Cardiac septum (tissue), 1 donor: ENCODE measurements at regions not wholly inside any gene's neighbourhood (a gene's known extent, or its start where the extent isn't known, plus 50 kb on each side); places are given as distances from the start of the nearest gene placed in this dataset.

Source experiments
- DNase-seq: peaks from one replicate; pipeline ENCODE4 v3.0.0-alpha.2; 2020; ENCODE audit warnings: low spot score
- intact Hi-C: fragments of 100-400 bp; cut with DNase I; formaldehyde crosslinking; loops from one replicate; pipeline ENCODE4 v1.14.0; 2022
- donor health status: DM: no; HTN: no; CAD: no.

DNA sequence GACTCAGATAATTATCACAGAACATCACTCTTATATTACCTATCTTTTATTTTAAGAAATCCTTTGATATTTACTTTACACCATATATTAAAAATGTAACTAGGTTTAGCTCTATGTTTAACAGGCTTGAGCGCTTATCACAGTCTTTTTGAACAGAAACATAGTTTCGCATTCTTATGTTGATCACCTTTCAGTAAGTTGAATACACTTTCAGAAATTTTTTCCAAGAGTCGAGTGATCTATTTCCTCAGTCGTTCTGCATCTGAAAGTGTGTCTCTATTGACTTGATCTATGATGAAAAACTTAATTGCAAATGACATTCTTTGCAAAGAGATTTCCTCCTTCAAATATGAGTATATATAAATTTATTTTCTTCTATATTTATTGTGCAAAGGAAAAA is 516.6 kb upstream of the KCNMB2 start:
- intact Hi-C loops = no loop called here
- no peak for DNase-seq

DNA sequence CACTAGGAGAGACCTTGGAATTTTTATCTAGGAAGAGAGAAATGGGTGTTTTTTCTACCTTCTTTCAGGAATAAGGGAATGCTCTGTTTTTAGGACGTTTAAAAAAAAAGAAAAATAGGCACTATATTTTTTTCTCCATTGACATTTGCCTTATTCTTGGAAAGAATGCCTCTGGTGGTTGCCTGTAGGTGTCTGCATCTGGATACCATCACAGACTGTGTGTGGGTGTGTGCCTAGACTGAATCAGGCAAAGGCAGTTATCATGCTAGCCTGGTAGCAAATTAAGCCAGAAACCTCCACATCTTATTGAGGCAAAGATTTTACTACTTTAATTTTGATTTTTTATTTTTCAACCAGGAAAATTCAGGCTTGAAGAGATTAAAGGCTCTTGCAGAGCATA is 513.6 kb upstream of the KCNMB2 start:
- intact Hi-C loops = no loop called here
- no peak for DNase-seq

DNA sequence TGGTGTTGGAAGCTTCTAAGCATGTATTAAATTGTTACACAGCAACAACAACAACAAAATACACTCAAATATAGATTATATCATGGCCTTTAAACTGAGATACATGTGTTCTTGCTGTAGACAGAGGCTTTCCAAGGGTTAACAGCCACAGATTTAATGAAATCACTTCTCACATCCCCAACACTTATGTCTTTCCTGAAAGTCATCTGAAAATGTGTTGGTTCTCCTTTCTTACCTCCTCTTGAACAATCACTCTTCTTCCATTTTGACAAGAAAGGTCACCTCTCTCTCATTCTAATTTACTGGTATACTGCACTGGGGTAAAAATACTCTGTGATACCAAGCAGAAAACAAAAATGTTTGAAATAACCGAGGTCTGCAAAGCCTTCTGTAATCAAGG is 507.3 kb upstream of the KCNMB2 start:
- DNase-seq = no peak
- intact Hi-C loops = no loop called here

DNA sequence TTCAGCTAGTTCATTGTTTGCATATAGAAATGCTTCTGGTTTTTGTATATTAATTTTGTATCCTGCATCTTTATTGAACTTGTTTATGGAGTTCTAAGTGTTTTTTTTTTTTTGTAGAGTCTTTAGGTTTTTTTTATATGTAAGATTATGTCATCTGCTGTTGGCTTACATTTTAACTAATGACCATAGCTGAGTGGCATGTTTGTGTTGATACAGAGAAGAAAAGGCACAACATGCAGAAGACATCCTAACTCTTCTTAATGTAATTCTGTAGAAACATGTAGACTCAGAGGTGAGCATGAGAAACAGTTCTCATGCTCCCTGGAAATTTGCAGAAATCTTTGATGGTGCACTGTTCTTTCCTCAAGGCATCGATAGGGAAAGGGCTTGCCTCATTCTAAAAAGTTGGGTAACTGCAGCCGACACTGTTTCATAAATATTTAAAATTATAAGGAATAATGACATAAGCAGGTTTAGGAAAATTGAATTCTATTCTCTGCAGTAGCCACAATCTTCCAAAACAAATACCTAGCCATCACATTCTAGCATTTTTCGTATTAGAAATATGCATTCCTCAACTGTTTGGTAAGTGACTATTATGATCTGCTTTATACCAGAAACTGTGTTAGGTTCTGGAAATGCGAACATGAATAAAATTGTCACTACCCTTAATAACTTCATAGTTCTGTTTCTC is 499.6 kb upstream of the KCNMB2 start:
- intact Hi-C loops = no loop called here

DNA sequence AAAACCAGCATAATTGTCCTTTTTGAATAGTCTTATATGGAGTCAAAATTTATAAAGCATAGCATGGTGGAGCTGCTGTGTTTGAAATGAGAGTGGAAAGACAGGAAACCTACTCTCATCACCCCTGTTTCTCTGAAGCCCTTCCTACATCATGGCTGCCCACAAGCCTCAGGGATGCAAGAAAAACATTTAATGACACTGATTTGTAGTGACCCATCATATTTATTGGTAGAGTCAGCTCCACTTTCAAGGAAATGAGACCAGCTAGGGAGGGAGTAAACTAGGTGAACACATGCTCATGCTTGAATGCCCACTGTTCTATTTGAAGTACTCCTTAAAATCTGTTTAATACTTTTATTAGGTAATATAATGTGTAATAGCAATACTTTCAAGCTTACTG is 494.3 kb upstream of the KCNMB2 start:
- no peak for DNase-seq
- intact Hi-C loops = no loop called here

More for the DNA sequence above, 499.6 kb upstream of the KCNMB2 start:
- DNase-seq = no peak

DNA sequence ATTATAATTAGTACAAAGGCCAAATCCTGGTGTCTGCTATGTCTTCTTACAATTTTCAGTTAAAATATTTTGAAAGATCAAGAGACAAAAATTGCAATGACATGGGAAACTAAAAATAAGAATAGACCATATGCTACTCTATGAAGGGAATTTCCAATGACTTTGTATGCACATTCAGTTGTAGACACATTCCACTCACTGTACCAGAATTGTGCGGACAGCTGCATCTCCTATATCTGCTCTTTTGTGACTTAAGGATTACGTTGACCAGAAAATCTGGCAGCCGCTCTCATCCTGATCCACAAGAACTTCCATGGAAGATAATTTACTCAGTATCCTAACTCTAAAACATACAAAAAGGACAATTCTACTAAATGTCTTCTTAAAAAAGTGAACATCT is 493.9 kb upstream of the KCNMB2 start:
- DNase-seq = no peak
- intact Hi-C loops = no loop called here

DNA sequence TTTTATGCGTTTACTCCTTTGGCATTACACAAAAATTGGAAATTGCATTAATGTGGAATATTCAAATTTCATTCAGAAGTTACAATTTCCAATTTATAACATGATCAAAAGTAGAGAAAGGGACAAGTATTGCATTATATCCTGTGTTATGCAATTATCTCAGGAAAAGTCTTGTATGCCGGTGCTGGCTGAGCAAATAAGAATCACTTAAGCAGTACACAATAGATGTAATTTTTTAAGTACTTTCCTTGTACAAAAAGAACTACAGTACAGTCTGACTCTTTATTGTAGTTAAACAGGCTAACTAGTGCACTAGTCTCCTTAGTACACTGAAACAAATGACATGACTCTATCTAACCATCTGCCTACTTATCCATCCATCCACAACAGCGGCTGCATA is 493.2 kb upstream of the KCNMB2 start:
- no peak for DNase-seq
- intact Hi-C loops = no loop called here

DNA sequence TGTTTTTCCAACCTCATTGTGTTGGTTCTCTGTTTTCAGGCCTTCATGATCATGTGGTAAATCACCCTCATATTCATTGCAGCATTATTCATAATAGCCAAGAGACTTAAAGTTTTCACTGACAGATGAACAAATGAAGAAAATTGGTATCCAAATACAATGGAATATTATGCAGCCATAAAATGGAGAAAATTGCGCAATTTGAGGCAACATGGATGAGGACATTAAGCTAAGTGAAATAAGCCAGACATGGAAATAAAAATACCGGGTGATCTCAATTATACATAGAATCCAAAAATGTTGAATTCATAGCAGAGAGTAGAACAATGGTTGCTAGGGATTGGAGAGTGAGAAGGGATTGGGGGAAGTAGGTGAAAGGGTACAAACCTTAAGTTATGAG is 491.9 kb upstream of the KCNMB2 start:
- intact Hi-C loops = no loop called here

DNA sequence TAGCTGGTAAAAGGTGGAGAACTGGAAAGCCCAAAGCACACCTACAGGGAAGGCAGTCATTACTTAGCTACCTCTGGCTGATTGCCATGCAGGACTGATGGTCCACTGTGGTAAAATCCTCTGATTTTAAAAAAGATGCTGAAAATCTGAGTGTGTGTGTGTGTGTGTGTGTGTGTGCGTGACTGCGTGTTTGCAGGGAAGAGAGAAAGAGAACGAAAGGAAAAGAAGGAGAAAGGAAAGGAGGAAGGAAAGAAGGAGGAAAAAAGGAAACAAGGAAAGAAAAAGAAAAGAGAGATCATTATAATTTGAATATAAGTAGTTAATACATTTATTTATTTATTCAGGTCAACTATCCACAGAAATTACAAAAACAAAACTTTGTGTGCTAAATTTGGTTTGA is 488.7 kb upstream of the KCNMB2 start:
- intact Hi-C loops = no loop called here
- DNase-seq = no peak

More for the DNA sequence above, 491.9 kb upstream of the KCNMB2 start:
- DNase-seq = no peak

DNA sequence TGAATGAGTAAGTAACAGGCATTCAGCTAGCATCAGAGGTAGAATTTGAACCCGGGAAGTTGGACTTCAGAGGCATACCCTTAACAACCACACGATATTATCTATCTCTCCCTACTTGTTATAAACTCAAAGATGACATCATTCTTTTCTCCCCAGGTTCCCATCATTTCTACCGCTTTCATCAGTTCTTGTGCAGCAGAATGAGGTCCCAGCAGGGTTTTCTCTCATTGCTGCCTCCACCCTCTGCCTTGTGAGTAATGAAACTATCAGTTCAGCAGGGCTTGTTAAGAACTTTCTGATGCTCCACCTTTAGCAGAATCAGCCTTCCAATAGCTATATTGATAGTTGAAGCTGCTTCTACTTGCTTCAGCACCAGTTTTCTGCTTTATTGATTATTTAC is 487.5 kb upstream of the KCNMB2 start:
- intact Hi-C loops = no loop called here

DNA sequence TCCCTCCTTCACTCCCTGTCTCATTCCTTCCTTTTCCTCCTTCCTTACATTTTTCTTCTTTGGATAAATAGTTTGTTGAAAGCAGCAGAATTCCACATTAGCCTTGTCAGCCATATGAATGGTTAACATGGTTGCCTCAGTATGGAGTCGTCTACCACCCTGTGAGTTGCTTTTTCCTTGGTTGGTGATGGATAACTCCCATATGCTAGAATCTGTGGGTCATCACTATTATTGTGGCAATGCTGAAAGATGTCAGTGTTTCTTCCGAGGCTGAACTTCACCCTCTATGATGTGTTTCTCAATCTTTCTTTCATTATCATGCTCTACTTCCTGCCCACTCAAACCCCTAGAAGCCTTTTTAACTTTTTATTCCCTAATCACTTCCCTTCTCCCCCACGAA is 481.8 kb upstream of the KCNMB2 start:
- DNase-seq = no peak
- intact Hi-C loops = no loop called here

More for the DNA sequence above, 487.5 kb upstream of the KCNMB2 start:
- no peak for DNase-seq

DNA sequence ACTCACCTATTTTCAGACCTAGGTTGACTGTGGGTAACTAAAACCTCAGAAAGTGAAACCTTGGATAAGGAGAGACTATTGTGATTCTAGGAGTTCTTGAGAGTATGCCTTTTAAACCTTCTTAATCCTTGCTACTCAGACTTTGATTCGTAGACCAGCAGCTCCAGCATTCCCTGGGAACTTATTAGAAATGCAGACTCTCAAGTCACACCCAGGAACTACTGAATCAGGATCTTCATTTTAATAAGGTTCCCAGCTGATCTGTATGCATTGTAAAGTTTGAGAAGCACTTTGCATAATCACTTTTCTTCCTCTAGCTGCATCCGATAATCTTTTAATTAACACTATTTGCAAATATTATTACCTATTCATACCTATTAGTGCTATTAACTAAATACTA is 480.3 kb upstream of the KCNMB2 start:
- intact Hi-C loops = no loop called here
- DNase-seq = no peak

DNA sequence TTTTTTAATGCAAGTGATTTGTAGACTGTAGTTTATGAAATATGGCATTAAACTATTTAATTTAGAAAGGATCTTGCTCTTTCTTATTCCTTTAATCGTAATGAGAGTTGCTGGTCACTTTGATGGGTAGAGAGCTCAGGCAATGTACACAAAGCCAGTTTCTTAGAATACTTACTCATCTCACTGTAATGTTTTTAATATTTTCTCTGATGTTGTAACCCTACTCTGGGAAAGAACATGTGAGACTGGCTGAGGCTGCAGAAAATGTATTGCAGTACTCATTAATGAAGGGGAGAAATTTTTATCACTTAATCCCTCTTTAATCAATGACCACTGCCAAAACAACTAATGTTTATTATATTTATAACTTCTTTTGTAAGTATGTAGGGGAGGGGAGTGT is 479.4 kb upstream of the KCNMB2 start:
- DNase-seq = no peak
- intact Hi-C loops = no loop called here

DNA sequence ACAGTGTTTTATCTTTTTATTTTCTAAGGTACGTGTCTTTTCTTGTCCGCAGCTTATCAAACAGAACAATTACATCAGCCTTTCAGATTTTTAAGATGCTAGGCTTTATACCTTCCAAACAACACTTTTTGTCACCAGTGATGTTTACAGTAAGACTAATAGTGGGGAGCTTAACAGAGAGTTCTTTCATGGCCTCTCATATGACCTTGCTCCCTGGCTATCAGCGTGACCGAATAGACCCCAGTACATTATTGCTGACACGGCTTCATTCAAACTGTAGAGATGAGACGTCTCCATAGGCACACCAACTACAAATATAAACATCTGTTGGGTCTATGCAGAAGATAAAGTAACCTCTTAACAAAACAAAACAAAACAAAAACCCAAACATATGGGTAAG is 477.6 kb upstream of the KCNMB2 start:
- intact Hi-C loops = no loop called here
- no peak for DNase-seq

DNA sequence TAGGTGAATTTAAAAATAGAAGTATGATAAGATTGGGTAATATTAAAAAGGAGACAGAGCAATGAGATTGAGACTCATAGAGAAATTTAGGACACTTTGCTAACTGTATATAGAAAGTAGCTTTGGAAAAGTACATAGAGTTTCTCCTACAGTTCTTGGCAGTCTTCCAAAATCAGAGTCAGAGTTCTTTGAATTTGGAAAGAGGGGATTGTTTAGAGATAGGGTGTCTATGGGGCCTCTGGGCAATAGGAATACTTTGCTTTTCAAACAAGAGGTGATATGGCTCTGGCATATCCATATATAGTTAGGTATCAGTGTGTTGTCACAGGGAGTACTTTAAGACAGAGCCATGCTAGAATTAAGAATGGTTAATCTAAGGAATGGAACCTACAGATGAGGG is 477.1 kb upstream of the KCNMB2 start:
- intact Hi-C loops = no loop called here
- DNase-seq = no peak

DNA sequence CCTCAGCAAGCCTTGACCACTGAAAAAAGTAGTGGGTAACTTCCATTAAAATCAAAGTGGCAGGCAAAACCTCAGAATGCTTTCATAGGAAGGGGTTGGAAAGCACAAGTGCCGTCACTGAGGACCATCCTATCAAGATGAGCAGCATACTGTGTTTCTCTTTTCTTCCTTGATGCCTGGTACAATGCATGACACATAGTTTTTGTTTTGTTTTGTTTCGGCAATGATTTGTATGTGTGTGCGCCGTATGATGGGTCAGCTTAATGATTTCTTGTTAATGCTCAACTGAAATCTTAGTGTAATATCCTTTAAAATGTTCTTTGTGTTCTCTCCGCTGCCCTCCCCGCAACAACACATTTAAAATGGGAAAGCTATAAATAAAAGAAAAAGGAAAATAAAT is 476.4 kb upstream of the KCNMB2 start:
- intact Hi-C loops = no loop called here
- no peak for DNase-seq

DNA sequence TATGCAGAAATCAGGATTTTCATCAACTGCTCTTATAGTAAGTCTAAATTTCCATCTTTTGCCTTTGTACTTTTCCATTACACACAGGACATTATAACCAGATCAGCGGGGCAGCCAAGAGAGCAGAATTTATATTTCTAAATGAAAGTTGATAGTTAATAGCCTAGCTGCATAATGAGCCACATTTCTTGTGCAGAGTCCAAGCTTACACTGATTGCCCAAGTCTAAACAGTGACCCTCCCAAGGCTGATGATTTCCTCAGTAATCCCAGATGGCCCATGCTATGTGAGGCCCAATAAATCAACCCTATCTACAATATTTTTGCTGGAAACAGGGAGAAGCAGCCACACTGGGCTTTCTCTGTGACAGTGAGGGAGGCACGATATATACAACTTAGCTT is 475.8 kb upstream of the KCNMB2 start:
- intact Hi-C loops = no loop called here
- DNase-seq = no peak

DNA sequence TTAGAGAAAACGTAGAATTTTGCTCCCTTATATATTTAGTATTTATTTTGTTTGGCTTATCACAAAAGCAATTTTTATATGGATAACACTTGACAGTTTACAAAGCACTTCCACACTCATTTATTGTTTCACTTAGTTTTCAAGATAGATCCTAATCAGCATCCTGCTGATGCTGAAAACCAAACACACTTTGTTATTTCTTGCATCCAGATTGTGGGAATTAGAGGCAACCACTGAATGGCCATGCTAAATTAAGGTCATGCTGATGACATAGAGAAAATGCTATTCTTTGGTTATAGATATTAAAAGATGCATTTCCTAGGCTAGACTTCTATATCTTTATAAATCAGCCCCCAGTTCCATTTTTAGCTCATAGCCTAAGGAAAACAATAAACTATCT is 474.1 kb upstream of the KCNMB2 start:
- no peak for DNase-seq
- intact Hi-C loops = no loop called here

DNA sequence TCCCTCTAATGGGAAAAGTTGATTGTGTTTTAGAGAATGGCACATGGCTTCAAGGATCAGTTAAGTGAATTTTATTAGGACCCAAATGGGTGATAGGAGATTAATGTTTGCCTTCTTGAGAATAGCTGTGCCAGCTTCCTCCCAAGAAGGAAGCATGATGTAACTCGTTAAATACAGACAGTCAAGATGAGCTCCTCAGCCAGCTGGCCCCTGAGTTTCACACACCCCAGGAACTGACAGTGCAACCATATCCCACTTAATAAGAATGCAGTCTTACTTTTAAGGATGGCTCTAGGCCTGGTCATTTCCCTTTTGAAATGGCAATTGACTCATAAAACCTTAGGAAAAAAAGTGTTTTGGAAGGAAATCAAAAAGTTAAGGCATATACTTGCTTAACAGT is 472.8 kb upstream of the KCNMB2 start:
- intact Hi-C loops = no loop called here
- no peak for DNase-seq

DNA sequence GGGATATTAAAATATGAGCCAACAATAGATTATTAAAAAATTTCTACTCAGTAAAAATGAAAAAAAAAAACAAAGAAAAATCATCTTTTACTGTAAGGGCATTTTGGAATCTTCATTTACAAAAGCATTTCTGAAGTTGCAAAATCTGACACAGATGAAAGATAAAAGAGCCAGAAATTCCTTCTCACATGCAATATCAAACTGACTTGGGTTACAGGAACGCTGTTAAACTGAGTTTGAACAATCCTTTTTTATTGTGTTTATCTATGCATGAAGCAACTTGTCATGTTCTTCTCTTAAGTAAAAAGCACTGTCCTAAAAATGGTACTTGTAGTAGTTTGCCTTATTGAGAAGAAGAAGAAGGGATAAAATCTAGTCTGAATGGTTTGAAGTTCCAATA is 468.5 kb upstream of the KCNMB2 start:
- DNase-seq = no peak
- intact Hi-C loops = no loop called here

DNA sequence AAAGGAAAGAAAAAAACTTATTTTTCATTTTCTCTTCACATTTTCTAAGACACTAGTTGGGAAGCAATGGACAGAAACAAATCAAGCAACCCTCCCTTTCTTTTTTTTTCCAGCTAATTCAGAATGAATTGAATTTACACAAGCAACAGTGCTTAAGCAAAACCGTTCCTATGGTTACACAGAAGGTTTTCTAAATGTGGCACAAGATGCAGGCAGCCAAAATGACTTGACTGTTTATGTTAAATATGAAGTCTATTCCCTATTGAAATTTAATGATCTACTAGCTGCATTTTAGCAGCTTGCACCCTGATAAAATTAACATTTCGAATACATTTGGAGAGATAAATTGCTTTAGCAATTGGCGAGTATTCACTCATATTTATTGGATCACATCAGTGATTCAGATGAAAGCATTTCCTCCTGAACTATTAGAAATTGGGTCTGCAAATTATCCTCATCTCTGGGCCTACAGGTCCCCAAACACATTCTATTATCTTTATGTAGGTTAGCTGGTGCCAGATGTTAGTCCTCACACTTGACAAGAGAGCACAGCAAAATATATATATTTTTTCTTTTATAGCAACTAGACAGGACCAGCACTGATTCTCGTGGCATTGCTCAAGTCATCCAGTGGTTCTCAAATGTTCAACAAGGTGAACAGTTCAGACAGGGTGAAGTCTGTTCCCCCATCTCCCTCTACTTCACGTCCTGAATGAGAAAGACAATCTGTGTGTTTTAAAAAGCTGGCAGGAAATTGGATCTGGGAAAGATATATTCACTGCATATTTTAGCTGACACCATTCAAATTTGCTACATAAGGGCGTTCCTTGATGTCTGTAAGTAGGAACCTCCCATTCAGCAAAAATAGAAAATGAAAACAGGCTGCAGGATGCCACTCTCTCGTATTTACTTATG is 463.6 kb upstream of the KCNMB2 start:
- DNase-seq = no peak
- intact Hi-C loops = no loop called here
